ENCODE measurements at regions not wholly inside any gene's neighbourhood (a gene's known extent, or its start where the extent isn't known, plus 50 kb on each side); places are given as distances from the start of the nearest gene placed in this dataset.

DNA sequence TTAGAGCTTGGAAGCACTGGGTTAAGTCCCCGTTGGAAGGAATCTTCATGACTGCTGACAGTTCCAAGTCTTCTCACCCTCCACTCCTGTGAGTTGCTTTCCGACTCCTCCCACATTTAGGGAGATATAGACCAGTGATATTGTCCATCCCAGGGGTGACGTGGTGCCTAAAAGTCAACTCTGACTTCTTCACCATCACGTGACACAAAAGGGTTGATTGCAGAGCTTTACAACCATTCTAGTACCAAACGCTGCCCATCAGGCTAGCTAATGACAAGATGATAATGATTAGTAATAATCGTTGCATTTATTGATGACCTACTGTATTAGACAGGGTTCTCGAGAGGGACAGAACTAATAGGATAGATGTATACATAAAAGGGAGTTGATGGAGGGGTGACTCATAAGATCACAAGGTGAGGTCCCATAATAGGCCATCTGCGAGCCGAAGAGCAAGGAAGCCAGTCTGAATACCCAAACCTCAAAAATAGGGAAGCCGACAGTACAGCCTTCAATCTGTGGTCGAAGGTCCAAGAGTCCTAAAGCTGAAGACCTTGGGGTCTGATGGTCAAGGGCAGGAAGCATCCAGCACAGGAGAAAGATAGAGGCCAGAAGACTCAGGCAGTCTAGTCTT, 85.3 kb upstream of the CARD11 start:
- H3K27ac ChIP-seq (ENCODE audit: low read depth in 1 of 3, low read length in 2 of 3) = no peak overlapping the region
- H3K27me3 ChIP-seq (ENCODE audit: control insufficient read depth in 3 of 3, insufficient read depth in 3 of 3, low read length in 3 of 3) = peaks cover 0 to 2% (median 0%) of the 10 kb centered on the region in 3 donors
- no peaks in the 10 kb centered on the region for H3K4me1 ChIP-seq (ENCODE audit: control insufficient read depth in 3 of 3, insufficient read depth in 2 of 3, low read depth in 1 of 3, low read length in 2 of 3)
- DNase-seq (no peak), FAIRE-seq (no peak)
- H3K36me3 ChIP-seq (ENCODE audit: control insufficient read depth in 3 of 3, insufficient read depth in 2 of 3, low read depth in 1 of 3, low read length in 3 of 3) = no peaks in the 10 kb centered on the region
- no peak overlapping the region for H3K4me3 ChIP-seq (ENCODE audit: low read depth in 1 of 3, low read length in 3 of 3)
- H3K9me3 ChIP-seq (ENCODE audit: control insufficient read depth in 2 of 2, insufficient read depth in 1 of 2, low read depth in 1 of 2, low read length in 1 of 2) = no peaks in the 10 kb centered on the region
- 71 to 88% (median 75%) methylated on average over 11 of the region's 11 CpGs for WGBS, 3 donors

DNA sequence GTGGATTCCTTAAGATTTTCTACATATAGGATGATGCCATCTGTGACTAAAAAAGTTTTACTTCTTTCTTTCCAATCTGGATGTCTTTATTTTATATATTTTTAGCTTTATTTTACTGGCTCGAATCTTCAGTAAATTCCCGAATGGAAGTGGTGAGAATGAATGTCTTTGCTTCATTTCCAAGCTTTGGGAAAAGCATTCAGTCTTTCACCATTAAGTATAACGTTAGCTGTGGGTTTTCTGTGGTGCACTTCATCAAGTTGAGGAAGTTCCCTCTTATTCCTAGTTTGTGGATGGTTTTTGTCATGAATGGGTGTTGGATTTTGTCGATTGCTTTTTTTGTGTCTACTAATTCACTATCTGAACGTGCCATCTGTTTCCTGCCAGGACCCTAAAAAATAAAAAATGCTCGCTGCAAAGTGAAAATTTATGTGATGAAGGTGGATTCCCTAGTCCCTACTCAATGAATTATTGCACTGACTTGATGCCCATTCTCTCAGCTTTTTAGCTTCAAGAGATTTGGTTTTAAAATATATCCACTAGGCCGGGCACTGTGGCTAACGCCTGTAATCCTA, 90.2 kb upstream of the CARD11 start:
- no peak for DNase-seq
- Histone ChIP-seq H3K27me3 (ENCODE audit: control insufficient read depth in 3 of 3, insufficient read depth in 3 of 3, low read length in 3 of 3) (peaks cover 0 to 3% (median under 1%) of the 10 kb centered on the region in 3 donors), H3K27ac (ENCODE audit: low read depth in 1 of 3, low read length in 2 of 3) (no peak overlapping the region), H3K4me3 (ENCODE audit: low read depth in 1 of 3, low read length in 3 of 3) (no peak overlapping the region), H3K36me3 (ENCODE audit: control insufficient read depth in 3 of 3, insufficient read depth in 2 of 3, low read depth in 1 of 3, low read length in 3 of 3) (no peaks in the 10 kb centered on the region), H3K4me1 (ENCODE audit: control insufficient read depth in 3 of 3, insufficient read depth in 2 of 3, low read depth in 1 of 3, low read length in 2 of 3) (no peaks in the 10 kb centered on the region), H3K9me3 (ENCODE audit: control insufficient read depth in 2 of 2, insufficient read depth in 1 of 2, low read depth in 1 of 2, low read length in 1 of 2) (peaks cover 0 to 5% of the 10 kb centered on the region in 2 donors)
- FAIRE-seq = no peak
- 59 to 83% (median 76%) methylated on average over 8 of the region's 8 CpGs for WGBS, 3 donors

DNA sequence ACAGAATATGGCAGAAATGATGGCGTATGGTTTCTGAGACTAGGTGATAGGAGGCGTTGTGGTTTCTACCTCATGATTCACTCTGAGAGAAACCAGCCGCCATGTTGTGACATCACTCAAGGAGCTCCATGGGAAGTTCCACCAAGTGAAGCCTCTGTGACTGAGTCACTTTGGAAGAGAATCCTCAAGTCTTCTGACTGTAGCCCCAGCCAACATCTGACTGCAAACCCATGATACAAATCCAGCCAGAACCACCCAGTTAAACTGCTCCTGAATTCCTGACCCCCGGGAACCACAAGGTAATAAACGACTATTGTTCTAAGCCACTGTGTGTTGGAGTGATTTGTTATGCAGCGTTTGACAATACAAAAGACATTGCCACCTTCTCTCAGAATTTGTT, 91.1 kb upstream of the CARD11 start:
- DNase-seq (no peak), FAIRE-seq (no peak)
- H3K36me3 ChIP-seq (ENCODE audit: control insufficient read depth in 3 of 3, insufficient read depth in 2 of 3, low read depth in 1 of 3, low read length in 3 of 3) = no peaks in the 10 kb centered on the region
- no peak overlapping the region for H3K27ac ChIP-seq (ENCODE audit: low read depth in 1 of 3, low read length in 2 of 3)
- peaks cover 0 to 5% of the 10 kb centered on the region in 2 donors for H3K9me3 ChIP-seq (ENCODE audit: control insufficient read depth in 2 of 2, insufficient read depth in 1 of 2, low read depth in 1 of 2, low read length in 1 of 2)
- H3K4me1 ChIP-seq (ENCODE audit: control insufficient read depth in 3 of 3, insufficient read depth in 2 of 3, low read depth in 1 of 3, low read length in 2 of 3) = no peaks in the 10 kb centered on the region
- H3K4me3 ChIP-seq (ENCODE audit: low read depth in 1 of 3, low read length in 3 of 3) = no peak overlapping the region
- WGBS, 3 donors = 67 to 77% (median 76%) methylated on average over 6 of the region's 6 CpGs
- peaks cover 0 to 3% (median 0%) of the 10 kb centered on the region in 3 donors for H3K27me3 ChIP-seq (ENCODE audit: control insufficient read depth in 3 of 3, insufficient read depth in 3 of 3, low read length in 3 of 3)

DNA sequence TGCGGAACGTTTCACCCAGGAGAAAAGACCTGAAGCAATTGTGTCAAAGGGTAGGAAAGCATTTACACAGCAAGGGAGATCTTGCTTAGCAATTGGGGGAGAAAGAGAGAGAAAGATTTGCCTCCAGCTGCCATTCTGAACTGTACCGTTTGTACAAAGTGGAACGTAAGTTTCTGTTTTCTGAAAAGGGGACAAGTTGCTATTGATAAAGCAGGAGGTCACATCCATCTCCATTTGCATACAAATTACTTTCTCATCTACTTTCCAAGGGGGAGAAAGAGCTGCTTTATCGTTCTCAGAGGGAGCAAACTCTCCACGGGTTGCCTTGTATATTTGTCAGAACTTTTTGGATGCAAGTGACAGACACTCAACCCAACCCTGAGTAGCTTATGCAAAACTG, 92.0 kb upstream of the CARD11 start:
- H3K27me3 ChIP-seq (ENCODE audit: control insufficient read depth in 3 of 3, insufficient read depth in 3 of 3, low read length in 3 of 3) = peaks cover 0 to 3% (median 0%) of the 10 kb centered on the region in 3 donors
- DNase-seq (no peak), FAIRE-seq (no peak)
- H3K4me3 ChIP-seq (ENCODE audit: low read depth in 1 of 3, low read length in 3 of 3) = no peak overlapping the region
- H3K9me3 ChIP-seq (ENCODE audit: control insufficient read depth in 2 of 2, insufficient read depth in 1 of 2, low read depth in 1 of 2, low read length in 1 of 2) = peaks cover 0 to 5% of the 10 kb centered on the region in 2 donors
- no peak overlapping the region for H3K27ac ChIP-seq (ENCODE audit: low read depth in 1 of 3, low read length in 2 of 3)
- H3K36me3 ChIP-seq (ENCODE audit: control insufficient read depth in 3 of 3, insufficient read depth in 2 of 3, low read depth in 1 of 3, low read length in 3 of 3) = no peaks in the 10 kb centered on the region
- H3K4me1 ChIP-seq (ENCODE audit: control insufficient read depth in 3 of 3, insufficient read depth in 2 of 3, low read depth in 1 of 3, low read length in 2 of 3) = no peaks in the 10 kb centered on the region
- WGBS, 3 donors = 63 to 64% (median 63%) methylated on average over 6 of the region's 6 CpGs

DNA sequence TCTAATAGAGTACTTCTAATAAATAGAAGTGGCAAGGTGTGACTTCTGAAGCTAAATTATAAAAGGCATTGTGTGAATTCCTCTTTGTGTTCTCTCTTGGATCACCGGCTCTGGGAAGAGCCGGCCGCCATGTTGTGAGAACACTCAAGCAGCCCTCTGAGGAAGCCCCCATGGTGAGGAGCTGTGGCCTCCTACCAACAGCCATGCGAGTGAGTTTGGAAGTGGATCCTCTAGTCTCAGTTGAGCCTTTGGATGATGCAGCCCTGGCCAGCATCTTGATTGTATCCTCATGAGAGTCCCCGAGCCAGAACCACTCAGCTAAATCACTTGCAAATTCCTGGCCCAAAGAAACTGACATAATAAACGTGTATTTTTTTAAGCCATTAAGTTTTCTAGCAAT, 94.5 kb upstream of the CARD11 start:
- Histone ChIP-seq H3K9me3 (ENCODE audit: control insufficient read depth in 2 of 2, insufficient read depth in 1 of 2, low read depth in 1 of 2, low read length in 1 of 2) (peaks cover 0 to 5% of the 10 kb centered on the region in 2 donors), H3K27ac (ENCODE audit: low read depth in 1 of 3, low read length in 2 of 3) (no peak overlapping the region), H3K4me3 (ENCODE audit: low read depth in 1 of 3, low read length in 3 of 3) (no peak overlapping the region), H3K36me3 (ENCODE audit: control insufficient read depth in 3 of 3, insufficient read depth in 2 of 3, low read depth in 1 of 3, low read length in 3 of 3) (no peaks in the 10 kb centered on the region), H3K27me3 (ENCODE audit: control insufficient read depth in 3 of 3, insufficient read depth in 3 of 3, low read length in 3 of 3) (peaks cover 0 to 5% (median 0%) of the 10 kb centered on the region in 3 donors), H3K4me1 (ENCODE audit: control insufficient read depth in 3 of 3, insufficient read depth in 2 of 3, low read depth in 1 of 3, low read length in 2 of 3) (no peaks in the 10 kb centered on the region)
- no peak for DNase-seq
- 88 to 91% (median 90%) methylated on average over 6 of the region's 6 CpGs for WGBS, 3 donors
- FAIRE-seq = no peak

DNA sequence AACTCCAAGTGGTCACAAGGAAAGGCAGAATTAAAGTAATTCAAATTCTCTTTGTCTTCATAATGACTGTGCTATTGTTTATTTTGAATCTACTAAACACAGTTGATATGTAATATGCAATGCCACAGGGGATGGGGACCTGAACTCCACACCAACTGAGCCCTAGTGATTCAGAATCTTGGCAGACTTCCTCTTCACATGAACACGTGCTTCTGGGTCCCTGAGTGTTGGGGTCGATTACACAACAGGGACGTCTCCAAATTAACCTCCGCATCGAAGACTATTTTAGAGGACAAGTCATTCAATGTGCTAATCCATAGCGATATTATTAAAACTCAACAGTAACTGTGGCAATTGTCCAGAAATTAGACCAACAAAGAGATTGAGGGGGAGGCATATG, 95.3 kb upstream of the CARD11 start:
- H3K27ac ChIP-seq (ENCODE audit: low read depth in 1 of 3, low read length in 2 of 3) = no peak overlapping the region
- H3K4me1 ChIP-seq (ENCODE audit: control insufficient read depth in 3 of 3, insufficient read depth in 2 of 3, low read depth in 1 of 3, low read length in 2 of 3) = no peaks in the 10 kb centered on the region
- no peaks in the 10 kb centered on the region for H3K36me3 ChIP-seq (ENCODE audit: control insufficient read depth in 3 of 3, insufficient read depth in 2 of 3, low read depth in 1 of 3, low read length in 3 of 3)
- 64 to 77% (median 69%) methylated on average over 6 of the region's 6 CpGs for WGBS, 3 donors
- FAIRE-seq = no peak
- H3K4me3 ChIP-seq (ENCODE audit: low read depth in 1 of 3, low read length in 3 of 3) = no peak overlapping the region
- peaks cover 0 to 5% of the 10 kb centered on the region in 2 donors for H3K9me3 ChIP-seq (ENCODE audit: control insufficient read depth in 2 of 2, insufficient read depth in 1 of 2, low read depth in 1 of 2, low read length in 1 of 2)
- no peak for DNase-seq
- peaks cover 0 to 5% (median 0%) of the 10 kb centered on the region in 3 donors for H3K27me3 ChIP-seq (ENCODE audit: control insufficient read depth in 3 of 3, insufficient read depth in 3 of 3, low read length in 3 of 3)

DNA sequence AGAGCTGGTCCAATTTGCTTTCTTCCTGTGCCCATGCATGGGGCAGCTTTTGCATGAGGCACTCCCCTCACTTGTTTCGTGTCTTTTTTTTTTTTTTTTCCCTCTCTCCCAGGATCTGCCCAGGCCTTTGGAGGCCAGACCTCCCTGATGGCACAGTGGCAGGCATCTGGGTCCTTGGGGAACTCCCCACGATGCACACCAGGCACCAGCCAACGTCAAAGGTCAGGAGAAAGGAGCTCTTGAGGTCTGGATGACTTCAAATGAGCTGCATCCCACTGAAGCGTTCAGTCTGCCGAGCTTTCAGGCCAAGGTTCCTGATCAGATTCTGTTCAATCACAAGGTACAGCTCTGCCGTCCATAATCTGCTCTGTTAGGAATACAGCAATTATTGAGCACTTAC, 97.2 kb upstream of the CARD11 start:
- DNase-seq (no peak), FAIRE-seq (no peak)
- peaks cover 0 to 5% of the 10 kb centered on the region in 2 donors for H3K9me3 ChIP-seq (ENCODE audit: control insufficient read depth in 2 of 2, insufficient read depth in 1 of 2, low read depth in 1 of 2, low read length in 1 of 2)

DNA sequence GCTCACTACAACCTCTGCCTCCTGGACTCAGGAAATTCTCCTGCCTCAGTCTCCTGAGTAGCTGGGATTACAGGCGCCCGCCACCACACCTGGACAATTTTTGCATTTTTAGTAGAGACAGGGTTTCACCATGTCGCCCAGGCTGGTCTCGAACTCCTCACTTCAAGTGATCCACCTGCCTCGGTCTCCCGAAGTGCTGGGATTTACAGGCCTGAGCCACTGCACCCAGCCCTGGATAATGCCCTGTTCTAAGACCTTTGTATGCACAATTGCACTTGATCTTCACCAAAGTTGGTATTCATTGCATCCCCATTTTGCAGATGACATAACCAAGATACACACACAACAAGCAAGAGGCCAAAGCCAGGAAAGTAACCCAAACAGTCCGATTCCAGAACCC, 97.7 kb upstream of the CARD11 start:
- 84 to 94% (median 93%) methylated on average over 7 of the region's 7 CpGs for WGBS, 3 donors
- DNase-seq (no peak), FAIRE-seq (no peak)

More for the DNA sequence above, 97.2 kb upstream of the CARD11 start:
- no peak overlapping the region for H3K4me3 ChIP-seq (ENCODE audit: low read depth in 1 of 3, low read length in 3 of 3)
- no peaks in the 10 kb centered on the region for H3K4me1 ChIP-seq (ENCODE audit: control insufficient read depth in 3 of 3, insufficient read depth in 2 of 3, low read depth in 1 of 3, low read length in 2 of 3)
- no peaks in the 10 kb centered on the region for H3K36me3 ChIP-seq (ENCODE audit: control insufficient read depth in 3 of 3, insufficient read depth in 2 of 3, low read depth in 1 of 3, low read length in 3 of 3)
- 58 to 60% (median 59%) methylated on average over 6 of the region's 6 CpGs for WGBS, 3 donors
- H3K27ac ChIP-seq (ENCODE audit: low read depth in 1 of 3, low read length in 2 of 3) = no peak overlapping the region
- H3K27me3 ChIP-seq (ENCODE audit: control insufficient read depth in 3 of 3, insufficient read depth in 3 of 3, low read length in 3 of 3) = peaks cover 0 to 2% (median 0%) of the 10 kb centered on the region in 3 donors

More for the DNA sequence above, 97.7 kb upstream of the CARD11 start:
- no peak overlapping the region for H3K4me3 ChIP-seq (ENCODE audit: low read depth in 1 of 3, low read length in 3 of 3)
- no peaks in the 10 kb centered on the region for H3K4me1 ChIP-seq (ENCODE audit: control insufficient read depth in 3 of 3, insufficient read depth in 2 of 3, low read depth in 1 of 3, low read length in 2 of 3)
- peaks cover 0 to 2% (median 0%) of the 10 kb centered on the region in 3 donors for H3K27me3 ChIP-seq (ENCODE audit: control insufficient read depth in 3 of 3, insufficient read depth in 3 of 3, low read length in 3 of 3)
- no peak overlapping the region for H3K27ac ChIP-seq (ENCODE audit: low read depth in 1 of 3, low read length in 2 of 3)
- no peaks in the 10 kb centered on the region for H3K36me3 ChIP-seq (ENCODE audit: control insufficient read depth in 3 of 3, insufficient read depth in 2 of 3, low read depth in 1 of 3, low read length in 3 of 3)
- H3K9me3 ChIP-seq (ENCODE audit: control insufficient read depth in 2 of 2, insufficient read depth in 1 of 2, low read depth in 1 of 2, low read length in 1 of 2) = peaks cover 0 to 5% of the 10 kb centered on the region in 2 donors

Data from small intestine (tissue), 7 donors.